ENCODE measurements at regions not wholly inside any gene's neighbourhood (a gene's known extent, or its start where the extent isn't known, plus 50 kb on each side); places are given as distances from the start of the nearest gene placed in this dataset.

- Histone ChIP-seq H2BK15ac (ENCODE audit: low read depth, low read length) (no peak overlapping the region), H3K4ac (ENCODE audit: low read depth, low read length) (no peak overlapping the region), H3K18ac (ENCODE audit: low read depth, low read length) (no peak overlapping the region), H3K14ac (replicated peaks; ENCODE audit: low read depth, low read length) (no peak overlapping the region), H3K4me1 (ENCODE audit: control insufficient read depth, insufficient read depth, low read length) (no peaks in the 10 kb centered on the region), H3K27me3 (ENCODE audit: control insufficient read depth, insufficient read depth, low read length) (no peaks in the 10 kb centered on the region), H4K20me1 (ENCODE audit: insufficient read depth, low read length) (no peaks in the 10 kb centered on the region), H3K36me3 (ENCODE audit: control insufficient read depth, insufficient read depth, low read length) (no peaks in the 10 kb centered on the region), H3K9me3 (ENCODE audit: control insufficient read depth, insufficient read depth, low read length) (peaks cover 19% of the 10 kb centered on the region), H2BK5ac (ENCODE audit: low read depth, low read length, poor library complexity, severe bottlenecking) (no peak overlapping the region), H3K4me2 (ENCODE audit: low read depth, low read length) (no peak overlapping the region), H4K5ac (ENCODE audit: low read depth, low read length) (no peak overlapping the region), H3K9ac (ENCODE audit: low read depth, low read length) (no peak overlapping the region), H2BK120ac (ENCODE audit: low read depth, low read length) (no peak overlapping the region), H3K4me3 (ENCODE audit: insufficient read depth, low read depth, low read length) (no peak overlapping the region), H3K9me1 (ENCODE audit: insufficient read depth, low read length) (no peaks in the 10 kb centered on the region), H2BK20ac (ENCODE audit: low read depth, low read length) (no peak overlapping the region), H2AFZ (replicated peaks; ENCODE audit: low read length, poor library complexity) (no peak overlapping the region), H4K91ac (ENCODE audit: insufficient read depth, low read depth, low read length) (no peak overlapping the region), H3K79me1 (ENCODE audit: low read depth in 1 of 2, low read length in 2 of 2) (no peaks in the 10 kb centered on the region), H4K8ac (ENCODE audit: low read depth in 2 of 2, low read length in 2 of 2) (no peak overlapping the region), H2AK9ac (replicated peaks; ENCODE audit: low read depth, low read length, poor library complexity) (no peak overlapping the region), H3K27ac (ENCODE audit: insufficient read depth, low read length) (no peak overlapping the region), H3K56ac (ENCODE audit: extremely low read depth, insufficient read depth, low read length) (no peak overlapping the region), H2AK5ac (ENCODE audit: low read depth, low read length) (no peak overlapping the region), H3K23ac (ENCODE audit: low read depth, low read length) (no peak overlapping the region)
- DNase-seq (no peak), ATAC-seq (ENCODE audit: low read depth) (no peak)
- CTCF ChIA-PET = no interaction called here
- intact Hi-C loops (cut with micrococcal nuclease) = no loop called here
- in situ Hi-C loops (cut with MboI; ENCODE audit: low sequenced_read_pairs) = no loop called here
- POLR2A ChIA-PET (ENCODE audit: unreplicated experiment) = no interaction called here
- BruUV-seq (replicated peaks) = no TSS peak
- WGBS, 2 experiments (ENCODE audit: extremely low coverage in 2 of 2, insufficient read length in 1 of 2) = no CpG with 5 or more reads among the region's 1 CpG
- TF ChIP-seq CTCF (conservative IDR thresholded peaks at IDR 0.05; ENCODE audit: low read depth, low read length) (no peak), RCOR1 (IDR thresholded peaks at IDR 0.05; ENCODE audit: insufficient replicate concordance, low read length) (no peak), NFE2L2 (IDR thresholded peaks at IDR 0.05; ENCODE audit: low read depth, low read length) (no peak), RFX5 (IDR thresholded peaks at IDR 0.05; ENCODE audit: low read depth, low read length) (no peak), CEBPB (IDR thresholded peaks at IDR 0.05; ENCODE audit: low read depth, low read length) (no peak), POLR2A (IDR thresholded peaks at IDR 0.05; ENCODE audit: low read depth, low read length) (no peak), RAD21 (IDR thresholded peaks at IDR 0.05; ENCODE audit: low read length) (no peak), MXI1 (IDR thresholded peaks at IDR 0.05; ENCODE audit: borderline replicate concordance, low read depth, low read length) (no peak), MAZ (IDR thresholded peaks at IDR 0.05; ENCODE audit: borderline replicate concordance, low read depth, low read length) (no peak), SMC3 (IDR thresholded peaks at IDR 0.05; ENCODE audit: low read depth, low read length) (no peak), USF2 (IDR thresholded peaks at IDR 0.05; ENCODE audit: low read depth, low read length) (no peak), FOS (IDR thresholded peaks at IDR 0.05; ENCODE audit: low read depth, low read length) (no peak)
- dilution Hi-C loops (cut with HindIII; ENCODE audit: low sequenced_read_pairs, unreplicated experiment) = no loop called here
Observed at GRCh38 chr9:12094046-12094445, 599.1 kb upstream of the TYRP1 start.

All from IMR-90 (cell line).